Activated CD4-positive, alpha-beta memory T cell treated with anti-CD3 and anti-CD28 coated beads for 36 hours (primary cell): ENCODE measurements at regions not wholly inside any gene's neighbourhood (a gene's known extent, or its start where the extent isn't known, plus 50 kb on each side); places are given as distances from the start of the nearest gene placed in this dataset.

Experiments
- CTCF ChIA-PET: fragments of 350-600 bp; sonication (Branson Sonifier 250); formaldehyde crosslinking; loops from one replicate; lab custom pipeline; 2021; ENCODE audit warnings: antibody characterized with exemption, inconsistent platforms; lab: Charles Lee
- POLR2A ChIA-PET: fragments of 350-600 bp; sonication (Branson Sonifier 250); formaldehyde crosslinking; loops from one replicate; lab custom pipeline; 2021; ENCODE audit warnings: antibody characterized with exemption; lab: Charles Lee
- DNase-seq: peaks from one replicate; pipeline ENCODE4 v3.0.0-alpha.2; 2020
- H3K27ac Mint-ChIP-seq: one replicate; pipeline ENCODE4 v1.8.0; 2021; ENCODE audit warnings: mixed read lengths
- H3K27me3 Mint-ChIP-seq: one replicate; pipeline ENCODE4 v1.8.0; 2021; ENCODE audit warnings: mixed read lengths
- H3K36me3 Mint-ChIP-seq: one replicate; pipeline ENCODE4 v1.8.0; 2021; ENCODE audit warnings: mixed read lengths
- H3K4me1 Mint-ChIP-seq: one replicate; pipeline ENCODE4 v1.8.0; 2021; ENCODE audit warnings: low read depth, mixed read lengths
- H3K4me3 Mint-ChIP-seq: one replicate; pipeline ENCODE4 v1.8.0; 2021; ENCODE audit warnings: mild to moderate bottlenecking, mixed read lengths
- H3K9me3 Mint-ChIP-seq: one replicate; pipeline ENCODE4 v1.8.0; 2021; ENCODE audit warnings: mixed read lengths
- intact Hi-C: fragments of 100-400 bp; cut with micrococcal nuclease; formaldehyde crosslinking; loops from one replicate; pipeline ENCODE4 v1.15.1; 2023

GRCh38 chr9:12463641-12464040 lies 229.5 kb upstream of the TYRP1 start:
- Mint-ChIP-seq H3K27ac (no peak overlapping the region), H3K36me3 (no peaks in the 10 kb centered on the region)

GRCh38 chr9:12464400-12464799 lies 228.8 kb upstream of the TYRP1 start:
- intact Hi-C loops = no loop called here
- Mint-ChIP-seq H3K4me3 (no peak overlapping the region), H3K27ac (no peak overlapping the region), H3K27me3 (no peaks in the 10 kb centered on the region), H3K4me1 (no peaks in the 10 kb centered on the region), H3K36me3 (no peaks in the 10 kb centered on the region), H3K9me3 (peaks cover 20% of the 10 kb centered on the region)
- DNase-seq = no peak
- POLR2A ChIA-PET = no interaction called here
- CTCF ChIA-PET = no interaction called here

More at GRCh38 chr9:12463641-12464040, 229.5 kb upstream of the TYRP1 start:
- POLR2A ChIA-PET = no interaction called here
- intact Hi-C loops = no loop called here
- peaks cover 20% of the 10 kb centered on the region for H3K9me3 Mint-ChIP-seq
- no peak for DNase-seq
- CTCF ChIA-PET = interaction anchor here (0.6 kb wide), 1 partner anchor 712 kb away, joined by 3 read pairs; no protein-coding TSS in a partner anchor
- H3K27me3 Mint-ChIP-seq = no peaks in the 10 kb centered on the region
- no peak overlapping the region for H3K4me3 Mint-ChIP-seq
- no peaks in the 10 kb centered on the region for H3K4me1 Mint-ChIP-seq

GRCh38 chr9:12464910-12465512 lies 228.2 kb upstream of the TYRP1 start:
- no peak for DNase-seq
- intact Hi-C loops = no loop called here
- Mint-ChIP-seq H3K4me1 (no peaks in the 10 kb centered on the region), H3K9me3 (peaks cover 20% of the 10 kb centered on the region), H3K36me3 (no peaks in the 10 kb centered on the region), H3K27ac (no peak overlapping the region), H3K4me3 (no peak overlapping the region), H3K27me3 (no peaks in the 10 kb centered on the region)
- ChIA-PET POLR2A (no interaction called here), CTCF (no interaction called here)

DNA sequence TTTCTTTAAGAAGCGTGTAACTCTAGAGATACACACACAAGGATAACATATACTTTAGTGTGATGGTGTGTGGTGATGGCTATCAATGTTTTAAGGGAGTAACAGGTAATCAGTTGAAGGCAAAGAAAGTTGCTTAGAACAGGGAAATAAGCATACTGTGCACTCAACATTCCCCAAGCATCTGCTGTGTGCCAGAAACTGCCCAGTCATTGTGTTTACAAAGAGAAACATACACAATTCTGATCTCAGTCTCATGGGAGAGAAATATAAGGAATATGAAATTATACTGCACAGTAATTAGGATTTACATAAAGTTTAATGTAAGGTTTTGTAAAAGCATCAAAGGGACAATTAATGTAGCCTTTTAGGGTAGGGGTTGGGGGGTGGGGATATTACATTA lies 224.1 kb upstream of the TYRP1 start:
- no peaks in the 10 kb centered on the region for H3K36me3 Mint-ChIP-seq
- no peaks in the 10 kb centered on the region for H3K4me1 Mint-ChIP-seq
- no peaks in the 10 kb centered on the region for H3K27me3 Mint-ChIP-seq
- intact Hi-C loops = no loop called here
- H3K4me3 Mint-ChIP-seq = no peak overlapping the region
- no peak for DNase-seq
- no peak overlapping the region for H3K27ac Mint-ChIP-seq
- peaks cover 16% of the 10 kb centered on the region for H3K9me3 Mint-ChIP-seq
- POLR2A ChIA-PET = no interaction called here
- CTCF ChIA-PET = no interaction called here

- Mint-ChIP-seq H3K27me3 (no peaks in the 10 kb centered on the region), H3K4me1 (no peaks in the 10 kb centered on the region), H3K4me3 (no peak overlapping the region), H3K27ac (no peak overlapping the region), H3K9me3 (peaks cover 21% of the 10 kb centered on the region), H3K36me3 (no peaks in the 10 kb centered on the region)
- ChIA-PET CTCF (no interaction called here), POLR2A (no interaction called here)
- DNase-seq = no peak
- intact Hi-C loops = no loop called here
These were observed 198.8 kb upstream of the TYRP1 start for GRCh38 chr9:12494411-12494810.

GRCh38 chr9:12497790-12498189 lies 195.4 kb upstream of the TYRP1 start:
- Mint-ChIP-seq H3K4me1 (no peaks in the 10 kb centered on the region), H3K4me3 (no peak overlapping the region), H3K9me3 (peaks cover 17% of the 10 kb centered on the region), H3K36me3 (no peaks in the 10 kb centered on the region), H3K27ac (no peak overlapping the region), H3K27me3 (no peaks in the 10 kb centered on the region)
- DNase-seq = no peak
- intact Hi-C loops = no loop called here
- ChIA-PET POLR2A (no interaction called here), CTCF (no interaction called here)

GRCh38 chr9:12502520-12502919 lies 190.7 kb upstream of the TYRP1 start:
- no peak overlapping the region for H3K4me3 Mint-ChIP-seq
- intact Hi-C loops = no loop called here

GRCh38 chr9:12503606-12504122 lies 189.5 kb upstream of the TYRP1 start:
- Mint-ChIP-seq H3K27ac (no peak overlapping the region), H3K27me3 (no peaks in the 10 kb centered on the region), H3K36me3 (no peaks in the 10 kb centered on the region), H3K4me3 (no peak overlapping the region), H3K9me3 (peaks cover 31% of the 10 kb centered on the region), H3K4me1 (no peaks in the 10 kb centered on the region)
- no peak for DNase-seq
- intact Hi-C loops = no loop called here
- POLR2A ChIA-PET = no interaction called here
- CTCF ChIA-PET = no interaction called here

More at GRCh38 chr9:12502520-12502919, 190.7 kb upstream of the TYRP1 start:
- CTCF ChIA-PET = no interaction called here
- Mint-ChIP-seq H3K4me1 (no peaks in the 10 kb centered on the region), H3K27me3 (no peaks in the 10 kb centered on the region), H3K9me3 (peaks cover 26% of the 10 kb centered on the region), H3K27ac (no peak overlapping the region), H3K36me3 (no peaks in the 10 kb centered on the region)
- POLR2A ChIA-PET = no interaction called here
- no peak for DNase-seq

- Mint-ChIP-seq H3K4me1 (no peaks in the 10 kb centered on the region), H3K27ac (no peak overlapping the region), H3K27me3 (no peaks in the 10 kb centered on the region), H3K4me3 (no peak overlapping the region), H3K36me3 (no peaks in the 10 kb centered on the region), H3K9me3 (peaks cover 28% of the 10 kb centered on the region)
- CTCF ChIA-PET = no interaction called here
- DNase-seq = no peak
- POLR2A ChIA-PET = no interaction called here
- intact Hi-C loops = no loop called here
These were observed 182.6 kb upstream of the TYRP1 start for GRCh38 chr9:12510551-12510950.

DNA sequence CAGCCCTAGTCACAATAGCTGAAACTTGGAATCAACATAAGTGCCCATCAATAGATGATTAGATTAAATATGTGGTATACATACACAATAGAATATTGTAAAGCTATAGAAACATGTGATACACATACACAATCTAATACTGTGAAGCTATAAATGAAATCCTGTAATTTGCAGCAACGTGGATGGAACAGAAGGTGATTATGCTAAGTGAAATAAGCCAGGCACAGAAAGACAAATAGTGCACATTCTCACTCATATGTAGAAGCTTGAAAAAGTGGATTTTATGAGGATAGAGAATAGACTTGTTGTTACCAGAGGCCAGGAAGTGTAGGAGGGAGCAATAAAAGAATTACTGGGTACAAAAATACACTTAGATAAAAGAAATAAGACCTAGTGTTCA lies 181.5 kb upstream of the TYRP1 start:
- no peak for DNase-seq
- POLR2A ChIA-PET = no interaction called here
- Mint-ChIP-seq H3K9me3 (peaks cover 22% of the 10 kb centered on the region), H3K36me3 (no peaks in the 10 kb centered on the region), H3K27ac (no peak overlapping the region), H3K4me3 (no peak overlapping the region), H3K27me3 (no peaks in the 10 kb centered on the region), H3K4me1 (no peaks in the 10 kb centered on the region)
- intact Hi-C loops = no loop called here
- CTCF ChIA-PET = no interaction called here

DNA sequence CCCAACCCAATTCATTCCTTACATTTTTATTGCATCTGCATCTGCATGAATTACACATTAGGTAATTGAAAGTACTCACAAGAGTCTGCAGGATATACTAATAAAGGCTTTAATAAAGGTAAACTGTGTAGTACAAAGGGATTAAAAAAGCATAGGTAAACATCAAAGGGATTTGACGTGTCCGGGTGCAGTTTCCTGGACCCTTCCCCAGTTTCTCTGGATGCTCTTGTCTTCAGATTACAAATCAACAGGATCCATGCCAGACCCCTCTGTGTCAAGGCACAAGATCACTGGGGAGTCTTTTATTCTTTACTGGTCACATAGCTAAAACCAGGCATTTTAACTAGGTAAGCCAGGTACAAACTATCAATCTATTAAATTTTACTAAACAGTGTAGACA lies 177.2 kb upstream of the TYRP1 start:
- intact Hi-C loops = no loop called here
- Mint-ChIP-seq H3K36me3 (no peaks in the 10 kb centered on the region), H3K4me1 (no peaks in the 10 kb centered on the region), H3K27me3 (no peaks in the 10 kb centered on the region), H3K4me3 (no peak overlapping the region), H3K27ac (no peak overlapping the region), H3K9me3 (peaks cover 17% of the 10 kb centered on the region)
- ChIA-PET CTCF (no interaction called here), POLR2A (no interaction called here)
- no peak for DNase-seq

DNA sequence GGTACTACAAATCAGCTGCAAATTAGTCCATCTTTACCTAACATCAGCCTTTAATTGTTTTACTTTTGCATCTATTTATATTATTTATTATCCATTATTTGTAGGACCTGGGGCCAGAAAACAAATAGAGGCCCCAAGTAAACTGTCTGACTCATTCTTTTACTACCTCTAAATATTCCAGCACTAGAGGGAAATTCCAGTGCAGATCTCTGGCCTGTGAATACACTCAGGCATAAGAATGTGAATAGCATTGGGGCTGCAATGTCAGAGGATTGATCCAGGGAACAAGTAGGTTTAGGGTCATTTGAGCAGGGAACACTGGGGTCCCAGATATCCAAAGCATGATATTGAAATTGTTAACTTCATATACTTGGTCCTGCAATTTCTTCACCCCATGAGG lies 176.6 kb upstream of the TYRP1 start:
- CTCF ChIA-PET = no interaction called here
- no peaks in the 10 kb centered on the region for H3K36me3 Mint-ChIP-seq
- intact Hi-C loops = no loop called here
- peaks cover 17% of the 10 kb centered on the region for H3K9me3 Mint-ChIP-seq
- H3K27me3 Mint-ChIP-seq = no peaks in the 10 kb centered on the region
- no peak overlapping the region for H3K27ac Mint-ChIP-seq
- H3K4me1 Mint-ChIP-seq = no peaks in the 10 kb centered on the region
- no peak overlapping the region for H3K4me3 Mint-ChIP-seq
- no peak for DNase-seq
- POLR2A ChIA-PET = no interaction called here

DNA sequence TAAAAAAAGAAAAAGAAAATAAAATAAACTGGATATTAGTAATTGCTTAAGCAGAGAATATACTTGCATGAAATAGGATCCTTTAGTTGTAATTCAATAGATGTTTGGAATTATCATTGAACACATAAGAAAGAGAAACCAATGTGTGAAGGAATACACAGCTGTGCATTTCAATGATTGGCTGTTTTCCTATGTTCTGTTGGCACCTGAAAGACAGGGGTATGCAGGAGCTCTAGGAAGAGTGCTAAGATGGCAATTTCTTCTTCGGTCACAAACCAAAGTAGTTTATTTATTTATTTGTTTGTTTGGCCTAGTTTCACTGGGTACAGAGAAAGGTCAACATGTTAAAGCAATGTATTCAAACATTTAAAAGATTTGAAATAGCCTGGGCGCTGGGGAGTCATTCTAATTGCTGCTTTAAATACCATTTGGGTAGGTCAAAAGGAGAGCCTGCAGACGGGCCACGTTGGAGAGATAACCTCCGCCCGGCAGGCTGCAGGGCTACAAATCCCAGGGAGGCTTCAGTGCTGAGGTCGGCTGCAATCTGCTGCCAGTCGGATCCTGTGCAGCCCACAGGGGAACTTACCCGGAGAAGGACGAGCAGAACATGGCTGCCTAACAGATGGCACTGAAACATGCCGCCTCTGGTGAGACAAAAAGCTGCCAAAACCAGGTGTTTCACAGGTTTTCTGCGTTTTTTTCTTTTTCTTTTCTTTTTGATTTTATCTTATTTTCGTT lies 154.2 kb upstream of the TYRP1 start:
- Mint-ChIP-seq H3K9me3 (peaks cover 31% of the 10 kb centered on the region), H3K27ac (no peak overlapping the region), H3K4me3 (no peak overlapping the region), H3K4me1 (no peaks in the 10 kb centered on the region), H3K27me3 (no peaks in the 10 kb centered on the region), H3K36me3 (no peaks in the 10 kb centered on the region)
- POLR2A ChIA-PET = no interaction called here
- intact Hi-C loops = no loop called here
- DNase-seq = no peak
- CTCF ChIA-PET = no interaction called here
